HL-60 (cell line): ENCODE measurements at regions not wholly inside any gene's neighbourhood (a gene's known extent, or its start where the extent isn't known, plus 50 kb on each side); places are given as distances from the start of the nearest gene placed in this dataset.

ENCODE experiments used
- DNase-seq, 2 experiments: peaks; one replicate each; pipeline ENCODE4 v3.0.0-alpha.2; 2010 to 2020; ENCODE audit warnings: low read depth in 1 of 2, low spot score in 1 of 2
- H3K27ac ChIP-seq: fragments of 250-450 bp; sonication (Bioruptor Pico); replicated peaks from 2 replicates; pipeline ENCODE4 v1.5.1; 2020; ENCODE audit warnings: mild to moderate bottlenecking, moderate library complexity
- H3K27me3 ChIP-seq: fragments of 250-450 bp; sonication (Bioruptor Pico); 2 replicates; pipeline ENCODE4 v1.5.1; 2021; ENCODE audit warnings: mild to moderate bottlenecking, moderate library complexity; ENCODE audit not compliant: insufficient read depth, poor library complexity, severe bottlenecking
- H3K4me3 ChIP-seq: replicated peaks from 2 replicates; pipeline ENCODE4 v1.5.1; 2011; ENCODE audit warnings: mild to moderate bottlenecking, control low read depth, low read length; ENCODE audit not compliant: insufficient read depth
- GABPA ChIP-seq: IDR thresholded peaks from 2 replicates; pipeline ENCODE4 v1.6.1; 2012; ENCODE audit warnings: low read depth
- POLR2AphosphoS5 ChIP-seq: IDR thresholded peaks from 2 replicates; pipeline ENCODE4 v1.6.1; 2012; ENCODE audit warnings: low read depth
- SPI1 ChIP-seq: IDR thresholded peaks from 2 replicates; pipeline ENCODE4 v1.6.1; 2012; ENCODE audit warnings: low read depth, mild to moderate bottlenecking, borderline replicate concordance
- TF ChIP-seq, protein P1 (sequence below): IDR thresholded peaks from 2 replicates; pipeline ENCODE4 v1.6.1; 2012; ENCODE audit warnings: low read depth; ENCODE audit not compliant: insufficient replicate concordance
- TF ChIP-seq, protein P2 (sequence below): IDR thresholded peaks from one replicate; pipeline ENCODE4 v1.5.1; 2011; ENCODE audit warnings: low read length, control low read depth, inconsistent platforms; ENCODE audit not compliant: insufficient read depth

DNA sequence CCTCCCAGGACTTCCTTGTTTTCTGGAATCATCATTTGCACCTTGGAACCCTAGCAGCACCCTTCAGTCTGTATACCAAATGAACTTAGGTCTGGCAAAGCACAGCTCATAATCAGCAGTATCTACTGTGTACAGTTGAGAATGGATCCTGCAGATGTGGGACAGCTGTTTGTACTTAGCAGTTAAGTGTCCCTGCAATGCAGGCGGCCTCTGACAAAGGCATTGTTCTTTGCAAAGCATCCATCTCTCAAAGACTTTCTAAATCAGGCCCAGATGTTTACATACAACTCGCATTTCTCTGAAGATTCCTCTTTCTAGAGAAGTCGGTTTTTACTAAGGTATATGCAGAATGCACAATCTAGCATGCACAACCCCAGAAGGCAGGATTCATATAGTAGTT is 170.5 kb upstream of the RBM19 start:
- Histone ChIP-seq H3K4me3 (no peak overlapping the region), H3K27me3 (no peaks in the 10 kb centered on the region), H3K27ac (no peak overlapping the region)
- TF ChIP-seq, protein P1, sequence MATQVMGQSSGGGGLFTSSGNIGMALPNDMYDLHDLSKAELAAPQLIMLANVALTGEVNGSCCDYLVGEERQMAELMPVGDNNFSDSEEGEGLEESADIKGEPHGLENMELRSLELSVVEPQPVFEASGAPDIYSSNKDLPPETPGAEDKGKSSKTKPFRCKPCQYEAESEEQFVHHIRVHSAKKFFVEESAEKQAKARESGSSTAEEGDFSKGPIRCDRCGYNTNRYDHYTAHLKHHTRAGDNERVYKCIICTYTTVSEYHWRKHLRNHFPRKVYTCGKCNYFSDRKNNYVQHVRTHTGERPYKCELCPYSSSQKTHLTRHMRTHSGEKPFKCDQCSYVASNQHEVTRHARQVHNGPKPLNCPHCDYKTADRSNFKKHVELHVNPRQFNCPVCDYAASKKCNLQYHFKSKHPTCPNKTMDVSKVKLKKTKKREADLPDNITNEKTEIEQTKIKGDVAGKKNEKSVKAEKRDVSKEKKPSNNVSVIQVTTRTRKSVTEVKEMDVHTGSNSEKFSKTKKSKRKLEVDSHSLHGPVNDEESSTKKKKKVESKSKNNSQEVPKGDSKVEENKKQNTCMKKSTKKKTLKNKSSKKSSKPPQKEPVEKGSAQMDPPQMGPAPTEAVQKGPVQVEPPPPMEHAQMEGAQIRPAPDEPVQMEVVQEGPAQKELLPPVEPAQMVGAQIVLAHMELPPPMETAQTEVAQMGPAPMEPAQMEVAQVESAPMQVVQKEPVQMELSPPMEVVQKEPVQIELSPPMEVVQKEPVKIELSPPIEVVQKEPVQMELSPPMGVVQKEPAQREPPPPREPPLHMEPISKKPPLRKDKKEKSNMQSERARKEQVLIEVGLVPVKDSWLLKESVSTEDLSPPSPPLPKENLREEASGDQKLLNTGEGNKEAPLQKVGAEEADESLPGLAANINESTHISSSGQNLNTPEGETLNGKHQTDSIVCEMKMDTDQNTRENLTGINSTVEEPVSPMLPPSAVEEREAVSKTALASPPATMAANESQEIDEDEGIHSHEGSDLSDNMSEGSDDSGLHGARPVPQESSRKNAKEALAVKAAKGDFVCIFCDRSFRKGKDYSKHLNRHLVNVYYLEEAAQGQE, result no peak
- TF ChIP-seq, protein P2, sequence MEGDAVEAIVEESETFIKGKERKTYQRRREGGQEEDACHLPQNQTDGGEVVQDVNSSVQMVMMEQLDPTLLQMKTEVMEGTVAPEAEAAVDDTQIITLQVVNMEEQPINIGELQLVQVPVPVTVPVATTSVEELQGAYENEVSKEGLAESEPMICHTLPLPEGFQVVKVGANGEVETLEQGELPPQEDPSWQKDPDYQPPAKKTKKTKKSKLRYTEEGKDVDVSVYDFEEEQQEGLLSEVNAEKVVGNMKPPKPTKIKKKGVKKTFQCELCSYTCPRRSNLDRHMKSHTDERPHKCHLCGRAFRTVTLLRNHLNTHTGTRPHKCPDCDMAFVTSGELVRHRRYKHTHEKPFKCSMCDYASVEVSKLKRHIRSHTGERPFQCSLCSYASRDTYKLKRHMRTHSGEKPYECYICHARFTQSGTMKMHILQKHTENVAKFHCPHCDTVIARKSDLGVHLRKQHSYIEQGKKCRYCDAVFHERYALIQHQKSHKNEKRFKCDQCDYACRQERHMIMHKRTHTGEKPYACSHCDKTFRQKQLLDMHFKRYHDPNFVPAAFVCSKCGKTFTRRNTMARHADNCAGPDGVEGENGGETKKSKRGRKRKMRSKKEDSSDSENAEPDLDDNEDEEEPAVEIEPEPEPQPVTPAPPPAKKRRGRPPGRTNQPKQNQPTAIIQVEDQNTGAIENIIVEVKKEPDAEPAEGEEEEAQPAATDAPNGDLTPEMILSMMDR, result no peak
- TF ChIP-seq SPI1 (no peak), GABPA (no peak), POLR2AphosphoS5 (no peak)
- no peak for DNase-seq

DNA sequence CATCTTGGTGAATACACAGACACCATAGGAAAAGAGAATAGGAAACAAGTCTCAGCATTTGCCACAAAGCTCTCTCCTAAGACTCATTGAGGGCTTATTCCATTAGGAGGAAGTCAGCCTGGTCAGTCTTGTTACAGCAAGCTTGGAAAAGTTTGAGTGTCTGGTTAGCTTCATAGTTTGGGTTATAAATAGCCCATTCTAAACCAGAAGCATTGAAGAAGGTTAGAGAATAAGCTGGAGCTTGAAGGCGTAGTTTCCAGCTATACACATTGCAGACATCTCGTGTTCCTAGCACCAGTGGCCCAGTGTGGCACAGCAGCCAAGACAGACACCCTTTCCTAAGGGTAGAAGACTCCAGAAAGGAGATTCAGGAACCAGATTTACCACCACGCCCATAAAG is 168.8 kb upstream of the RBM19 start:
- no peak for DNase-seq
- Histone ChIP-seq H3K27ac (no peak overlapping the region), H3K27me3 (no peaks in the 10 kb centered on the region), H3K4me3 (no peak overlapping the region)
- TF ChIP-seq POLR2AphosphoS5 (no peak), GABPA (no peak), SPI1 (no peak)
- TF ChIP-seq, protein P2, result no peak
- TF ChIP-seq, protein P1, result no peak

DNA sequence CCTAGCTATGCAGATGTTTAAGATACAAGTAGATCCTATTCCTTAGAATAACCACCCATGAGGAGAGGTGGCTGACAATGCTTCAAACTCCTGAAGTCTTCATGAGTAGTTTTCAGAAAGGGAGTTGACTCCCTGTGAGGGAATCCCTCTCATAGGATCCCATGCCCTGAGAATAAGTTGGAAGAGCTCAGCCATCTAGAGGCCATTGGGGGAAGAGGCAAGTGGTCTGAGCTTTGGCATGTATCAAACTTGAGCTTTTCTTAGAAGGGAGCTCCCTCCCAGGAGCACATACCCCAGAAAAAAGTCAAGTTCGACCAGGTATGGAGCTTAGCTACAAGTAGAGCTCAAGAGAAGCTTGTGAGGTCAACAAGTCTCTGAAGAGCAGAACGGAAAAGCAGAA is 165.7 kb upstream of the RBM19 start:
- no peak overlapping the region for H3K4me3 ChIP-seq
- TF ChIP-seq, protein P2, result no peak
- no peak for TF ChIP-seq POLR2AphosphoS5
- TF ChIP-seq, protein P1, result no peak
- no peak for TF ChIP-seq SPI1
- no peak for TF ChIP-seq GABPA
- H3K27ac ChIP-seq, result no peak overlapping the region
- DNase-seq, result no peak
- H3K27me3 ChIP-seq, result no peaks in the 10 kb centered on the region
